ENCODE measurements at regions not wholly inside any gene's neighbourhood (a gene's known extent, or its start where the extent isn't known, plus 50 kb on each side); places are given as distances from the start of the nearest gene placed in this dataset.

- Histone ChIP-seq H3K9ac (ENCODE audit: insufficient read length, low read depth) (no peak overlapping the region), H3K9me3 (ENCODE audit: insufficient read depth, low read length) (no peaks in the 10 kb centered on the region), H3K36me3 (ENCODE audit: insufficient read depth, insufficient read length, low read length) (no peaks in the 10 kb centered on the region), H3K4me3 (ENCODE audit: insufficient read length, low read depth) (no peak overlapping the region), H3K4me1 (ENCODE audit: insufficient read depth, insufficient read length) (no peaks in the 10 kb centered on the region), H3K27me3 (ENCODE audit: insufficient read depth, insufficient read length) (no peaks in the 10 kb centered on the region)
- DNase-seq (ENCODE audit: low read depth, low spot score), result no peak
- TF ChIP-seq YY1 (IDR thresholded peaks at IDR 0.05; ENCODE audit: insufficient read depth, insufficient read length) (no peak), SUZ12 (IDR thresholded peaks at IDR 0.05; ENCODE audit: extremely low read depth, insufficient read depth, insufficient read length) (no peak), ZNF274 (IDR thresholded peaks at IDR 0.05; ENCODE audit: low read depth, low read length) (no peak)
These were observed 99.7 kb downstream of the DACT1 start for GRCh38 chr14:58737511-58737910.

GRCh38 chr14:58738189-58738836, 100.6 kb downstream of the DACT1 start:
- Histone ChIP-seq H3K9me3 (ENCODE audit: insufficient read depth, low read length) (no peaks in the 10 kb centered on the region), H3K9ac (ENCODE audit: insufficient read length, low read depth) (no peak overlapping the region), H3K36me3 (ENCODE audit: insufficient read depth, insufficient read length, low read length) (no peaks in the 10 kb centered on the region), H3K4me3 (ENCODE audit: insufficient read length, low read depth) (no peak overlapping the region), H3K4me1 (ENCODE audit: insufficient read depth, insufficient read length) (no peaks in the 10 kb centered on the region), H3K27me3 (ENCODE audit: insufficient read depth, insufficient read length) (no peaks in the 10 kb centered on the region)
- TF ChIP-seq ZNF274 (IDR thresholded peaks at IDR 0.05; ENCODE audit: low read depth, low read length), result no peak
- TF ChIP-seq YY1 (IDR thresholded peaks at IDR 0.05; ENCODE audit: insufficient read depth, insufficient read length), result no peak
- no peak for TF ChIP-seq SUZ12 (IDR thresholded peaks at IDR 0.05; ENCODE audit: extremely low read depth, insufficient read depth, insufficient read length)
- DNase-seq (ENCODE audit: low read depth, low spot score), result no peak

GRCh38 chr14:58738876-58739275, 101.1 kb downstream of the DACT1 start:
- no peaks in the 10 kb centered on the region for H3K27me3 ChIP-seq (ENCODE audit: insufficient read depth, insufficient read length)
- no peaks in the 10 kb centered on the region for H3K4me1 ChIP-seq (ENCODE audit: insufficient read depth, insufficient read length)
- no peaks in the 10 kb centered on the region for H3K36me3 ChIP-seq (ENCODE audit: insufficient read depth, insufficient read length, low read length)
- no peak overlapping the region for H3K9ac ChIP-seq (ENCODE audit: insufficient read length, low read depth)
- no peak overlapping the region for H3K4me3 ChIP-seq (ENCODE audit: insufficient read length, low read depth)
- no peak for DNase-seq (ENCODE audit: low read depth, low spot score)
- TF ChIP-seq SUZ12 (IDR thresholded peaks at IDR 0.05; ENCODE audit: extremely low read depth, insufficient read depth, insufficient read length), result no peak
- no peak for TF ChIP-seq YY1 (IDR thresholded peaks at IDR 0.05; ENCODE audit: insufficient read depth, insufficient read length)
- TF ChIP-seq ZNF274 (IDR thresholded peaks at IDR 0.05; ENCODE audit: low read depth, low read length), result no peak
- no peaks in the 10 kb centered on the region for H3K9me3 ChIP-seq (ENCODE audit: insufficient read depth, low read length)

GRCh38 chr14:58739674-58740073, 101.9 kb downstream of the DACT1 start:
- H3K4me3 ChIP-seq (ENCODE audit: insufficient read length, low read depth), result no peak overlapping the region
- H3K36me3 ChIP-seq (ENCODE audit: insufficient read depth, insufficient read length, low read length), result no peaks in the 10 kb centered on the region
- H3K9ac ChIP-seq (ENCODE audit: insufficient read length, low read depth), result no peak overlapping the region
- no peaks in the 10 kb centered on the region for H3K4me1 ChIP-seq (ENCODE audit: insufficient read depth, insufficient read length)
- H3K27me3 ChIP-seq (ENCODE audit: insufficient read depth, insufficient read length), result no peaks in the 10 kb centered on the region
- no peak for DNase-seq (ENCODE audit: low read depth, low spot score)
- H3K9me3 ChIP-seq (ENCODE audit: insufficient read depth, low read length), result no peaks in the 10 kb centered on the region
- TF ChIP-seq YY1 (IDR thresholded peaks at IDR 0.05; ENCODE audit: insufficient read depth, insufficient read length) (no peak), SUZ12 (IDR thresholded peaks at IDR 0.05; ENCODE audit: extremely low read depth, insufficient read depth, insufficient read length) (no peak), ZNF274 (IDR thresholded peaks at IDR 0.05; ENCODE audit: low read depth, low read length) (no peak)

- no peaks in the 10 kb centered on the region for H3K9me3 ChIP-seq (ENCODE audit: insufficient read depth, low read length)
- no peaks in the 10 kb centered on the region for H3K4me1 ChIP-seq (ENCODE audit: insufficient read depth, insufficient read length)
- DNase-seq (ENCODE audit: low read depth, low spot score), result no peak
- TF ChIP-seq SUZ12 (IDR thresholded peaks at IDR 0.05; ENCODE audit: extremely low read depth, insufficient read depth, insufficient read length), result no peak
- no peak for TF ChIP-seq ZNF274 (IDR thresholded peaks at IDR 0.05; ENCODE audit: low read depth, low read length)
- no peak for TF ChIP-seq YY1 (IDR thresholded peaks at IDR 0.05; ENCODE audit: insufficient read depth, insufficient read length)
- H3K9ac ChIP-seq (ENCODE audit: insufficient read length, low read depth), result no peak overlapping the region
- H3K36me3 ChIP-seq (ENCODE audit: insufficient read depth, insufficient read length, low read length), result no peaks in the 10 kb centered on the region
- no peak overlapping the region for H3K4me3 ChIP-seq (ENCODE audit: insufficient read length, low read depth)
- no peaks in the 10 kb centered on the region for H3K27me3 ChIP-seq (ENCODE audit: insufficient read depth, insufficient read length)
These were observed 102.7 kb downstream of the DACT1 start for GRCh38 chr14:58740379-58740935.

GRCh38 chr14:58744801-58745394, 107.1 kb downstream of the DACT1 start:
- Histone ChIP-seq H3K4me1 (ENCODE audit: insufficient read depth, insufficient read length) (no peaks in the 10 kb centered on the region), H3K27me3 (ENCODE audit: insufficient read depth, insufficient read length) (no peaks in the 10 kb centered on the region), H3K9ac (ENCODE audit: insufficient read length, low read depth) (no peak overlapping the region), H3K36me3 (ENCODE audit: insufficient read depth, insufficient read length, low read length) (no peaks in the 10 kb centered on the region), H3K4me3 (ENCODE audit: insufficient read length, low read depth) (no peak overlapping the region), H3K9me3 (ENCODE audit: insufficient read depth, low read length) (no peaks in the 10 kb centered on the region)
- DNase-seq (ENCODE audit: low read depth, low spot score), result no peak
- TF ChIP-seq YY1 (IDR thresholded peaks at IDR 0.05; ENCODE audit: insufficient read depth, insufficient read length) (no peak), SUZ12 (IDR thresholded peaks at IDR 0.05; ENCODE audit: extremely low read depth, insufficient read depth, insufficient read length) (no peak), ZNF274 (IDR thresholded peaks at IDR 0.05; ENCODE audit: low read depth, low read length) (no peak)

- no peaks in the 10 kb centered on the region for H3K27me3 ChIP-seq (ENCODE audit: insufficient read depth, insufficient read length)
- no peak overlapping the region for H3K9ac ChIP-seq (ENCODE audit: insufficient read length, low read depth)
- H3K9me3 ChIP-seq (ENCODE audit: insufficient read depth, low read length), result no peaks in the 10 kb centered on the region
- DNase-seq (ENCODE audit: low read depth, low spot score), result no peak
- H3K4me1 ChIP-seq (ENCODE audit: insufficient read depth, insufficient read length), result no peaks in the 10 kb centered on the region
- no peak overlapping the region for H3K4me3 ChIP-seq (ENCODE audit: insufficient read length, low read depth)
- no peak for TF ChIP-seq ZNF274 (IDR thresholded peaks at IDR 0.05; ENCODE audit: low read depth, low read length)
- no peak for TF ChIP-seq SUZ12 (IDR thresholded peaks at IDR 0.05; ENCODE audit: extremely low read depth, insufficient read depth, insufficient read length)
- TF ChIP-seq YY1 (IDR thresholded peaks at IDR 0.05; ENCODE audit: insufficient read depth, insufficient read length), result no peak
- no peaks in the 10 kb centered on the region for H3K36me3 ChIP-seq (ENCODE audit: insufficient read depth, insufficient read length, low read length)
These were observed 108.5 kb downstream of the DACT1 start for GRCh38 chr14:58746261-58746660.

Measured in NT2/D1 (cell line).